IMR-90 (cell line): ENCODE measurements at regions not wholly inside any gene's neighbourhood (a gene's known extent, or its start where the extent isn't known, plus 50 kb on each side); places are given as distances from the start of the nearest gene placed in this dataset.

ENCODE experiments used
- ATAC-seq: fragments of 200-7000 bp; cut with Tn5 transposase; 2 replicates; pipeline ENCODE4 v1.9.1; 2020; ENCODE audit warnings: low read depth, mild to moderate bottlenecking, moderate library complexity
- BruUV-seq: library from RNA; stranded (reverse); fragments of 400-500 nt; replicated peaks from 2 replicates; lab custom pipeline; 2021; lab: Mats Ljungman, UMichigan
- CTCF ChIA-PET: fragments of 300-600 bp; formaldehyde crosslinking; extraction: SDS; loops from one replicate; lab custom pipeline; 2021; ENCODE audit warnings: antibody characterized with exemption; lab: Yijun Ruan, JAX
- POLR2A ChIA-PET: fragments of 300-600 bp; sonication (Branson Sonifier 250); formaldehyde crosslinking; loops from one replicate; lab custom pipeline; 2022; ENCODE audit warnings: antibody characterized with exemption; ENCODE audit not compliant: unreplicated experiment; lab: Charles Lee
- DNase-seq: peaks from one replicate; pipeline ENCODE4 v3.0.0; 2013
- H2AFZ ChIP-seq: replicated peaks from 2 replicates; pipeline ENCODE3; 2013; ENCODE audit warnings: low read length, mild to moderate bottlenecking; ENCODE audit not compliant: poor library complexity
- H2AK5ac ChIP-seq: 2 replicates; pipeline ENCODE4 v1.6.1; 2013; ENCODE audit warnings: low read depth, low read length, inconsistent platforms
- H2AK9ac ChIP-seq: replicated peaks from 2 replicates; pipeline ENCODE3; 2013; ENCODE audit warnings: mild to moderate bottlenecking, low read depth, low read length, moderate library complexity; ENCODE audit not compliant: poor library complexity
- H2BK120ac ChIP-seq: 2 replicates; pipeline ENCODE4 v1.6.1; 2013; ENCODE audit warnings: low read depth, low read length, inconsistent platforms
- H2BK15ac ChIP-seq: 3 replicates; pipeline ENCODE4 v1.6.1; 2013; ENCODE audit warnings: low read depth, low read length, inconsistent platforms
- H2BK20ac ChIP-seq: 2 replicates; pipeline ENCODE4 v1.6.1; 2013; ENCODE audit warnings: low read depth, mild to moderate bottlenecking, inconsistent platforms, low read length, moderate library complexity
- H2BK5ac ChIP-seq: 2 replicates; pipeline ENCODE4 v1.6.1; 2013; ENCODE audit warnings: mild to moderate bottlenecking, low read depth, low read length, inconsistent platforms; ENCODE audit not compliant: poor library complexity, severe bottlenecking
- H3K14ac ChIP-seq: replicated peaks from 2 replicates; pipeline ENCODE4 v1.6.1; 2013; ENCODE audit warnings: low read depth, low read length, inconsistent platforms
- H3K18ac ChIP-seq: 2 replicates; pipeline ENCODE4 v1.6.1; 2013; ENCODE audit warnings: low read depth, low read length, control low read depth
- H3K23ac ChIP-seq: 2 replicates; pipeline ENCODE4 v1.6.1; 2013; ENCODE audit warnings: low read depth, low read length, inconsistent platforms
- H3K27ac ChIP-seq: 2 replicates; pipeline ENCODE4 v1.5.1; 2013; ENCODE audit warnings: mild to moderate bottlenecking, control low read depth, low read length; ENCODE audit not compliant: insufficient read depth
- H3K27me3 ChIP-seq: 2 replicates; pipeline ENCODE4 v1.6.1; 2013; ENCODE audit warnings: low read length; ENCODE audit not compliant: control insufficient read depth, insufficient read depth
- H3K36me3 ChIP-seq: 2 replicates; pipeline ENCODE4 v1.6.1; 2013; ENCODE audit warnings: low read length, mixed read lengths; ENCODE audit not compliant: control insufficient read depth, insufficient read depth
- H3K4ac ChIP-seq: 2 replicates; pipeline ENCODE4 v1.6.1; 2013; ENCODE audit warnings: low read depth, low read length, inconsistent platforms
- H3K4me1 ChIP-seq: 2 replicates; pipeline ENCODE4 v1.6.1; 2013; ENCODE audit warnings: low read length, mixed read lengths; ENCODE audit not compliant: control insufficient read depth, insufficient read depth
- H3K4me2 ChIP-seq: 2 replicates; pipeline ENCODE4 v1.6.1; 2013; ENCODE audit warnings: low read depth, mild to moderate bottlenecking, control low read depth, low read length, moderate library complexity
- H3K4me3 ChIP-seq: 2 replicates; pipeline ENCODE4 v1.5.1; 2013; ENCODE audit warnings: low read depth, mild to moderate bottlenecking, control low read depth, low read length, moderate library complexity; ENCODE audit not compliant: insufficient read depth
- H3K56ac ChIP-seq: 2 replicates; pipeline ENCODE4 v1.6.1; 2013; ENCODE audit warnings: low read length, inconsistent platforms; ENCODE audit not compliant: insufficient read depth; ENCODE audit errors: extremely low read depth
- H3K79me1 ChIP-seq, 2 experiments: 2 replicates each; pipeline ENCODE4 v1.6.1; 2013; ENCODE audit warnings: low read length in 2 of 2, inconsistent platforms in 1 of 2, low read depth in 1 of 2
- H3K9ac ChIP-seq: 2 replicates; pipeline ENCODE4 v1.6.1; 2013; ENCODE audit warnings: low read depth, low read length, control low read depth
- H3K9me1 ChIP-seq: 2 replicates; pipeline ENCODE4 v1.6.1; 2013; ENCODE audit warnings: low read length, inconsistent platforms; ENCODE audit not compliant: insufficient read depth
- H3K9me3 ChIP-seq: 2 replicates; pipeline ENCODE4 v1.6.1; 2013; ENCODE audit warnings: low read length; ENCODE audit not compliant: control insufficient read depth, insufficient read depth
- H4K20me1 ChIP-seq: 2 replicates; pipeline ENCODE4 v1.6.1; 2013; ENCODE audit warnings: low read length, inconsistent platforms; ENCODE audit not compliant: insufficient read depth
- H4K5ac ChIP-seq: 2 replicates; pipeline ENCODE4 v1.6.1; 2013; ENCODE audit warnings: mild to moderate bottlenecking, low read depth, low read length, control low read depth
- H4K8ac ChIP-seq, 2 experiments: 2 replicates each; pipeline ENCODE4 v1.6.1; 2013; ENCODE audit warnings: low read depth in 2 of 2, low read length in 2 of 2, control low read depth in 1 of 2, inconsistent platforms in 1 of 2
- H4K91ac ChIP-seq: 2 replicates; pipeline ENCODE4 v1.6.1; 2013; ENCODE audit warnings: low read depth, low read length, inconsistent platforms; ENCODE audit not compliant: insufficient read depth
- BHLHE40 ChIP-seq: fragments of 150-350 bp; IDR thresholded peaks from 2 replicates; pipeline ENCODE4 v1.6.1; 2016; ENCODE audit warnings: mild to moderate bottlenecking, low read depth, low read length
- CEBPB ChIP-seq: IDR thresholded peaks from 2 replicates; pipeline ENCODE4 v1.6.1; 2012; ENCODE audit warnings: low read depth, low read length, improper control_type of control experiment
- CHD1 ChIP-seq: IDR thresholded peaks from 2 replicates; pipeline ENCODE4 v1.6.1; 2012; ENCODE audit warnings: low read depth, low read length, improper control_type of control experiment
- CTCF ChIP-seq: conservative IDR thresholded peaks from 2 replicates; pipeline ENCODE4 v1.5.1; 2012; ENCODE audit warnings: mild to moderate bottlenecking, low read depth, low read length, improper control_type of control experiment
- ELK1 ChIP-seq: fragments of 150-350 bp; IDR thresholded peaks from 2 replicates; pipeline ENCODE4 v1.6.1; 2016; ENCODE audit warnings: low read depth, mild to moderate bottlenecking, low read length, moderate library complexity, borderline replicate concordance
- FOS ChIP-seq: fragments of 150-350 bp; IDR thresholded peaks from 2 replicates; pipeline ENCODE4 v1.6.1; 2016; ENCODE audit warnings: low read depth, low read length
- MAFK ChIP-seq: IDR thresholded peaks from 2 replicates; pipeline ENCODE4 v1.6.1; 2012; ENCODE audit warnings: low read depth, low read length, improper control_type of control experiment
- MAZ ChIP-seq: IDR thresholded peaks from 2 replicates; pipeline ENCODE4 v1.6.1; 2012; ENCODE audit warnings: low read depth, mild to moderate bottlenecking, low read length, improper control_type of control experiment, moderate library complexity, borderline replicate concordance
- MXI1 ChIP-seq: IDR thresholded peaks from 2 replicates; pipeline ENCODE4 v1.6.1; 2012; ENCODE audit warnings: low read depth, mild to moderate bottlenecking, low read length, moderate library complexity, borderline replicate concordance
- NFE2L2 ChIP-seq: fragments of 150-350 bp; IDR thresholded peaks from 2 replicates; pipeline ENCODE4 v1.6.1; 2016; ENCODE audit warnings: low read depth, mild to moderate bottlenecking, low read length
- POLR2A ChIP-seq: IDR thresholded peaks from 2 replicates; pipeline ENCODE4 v1.6.1; 2012; ENCODE audit warnings: mild to moderate bottlenecking, low read depth, low read length
- RAD21 ChIP-seq: IDR thresholded peaks from 2 replicates; pipeline ENCODE4 v1.6.1; 2012; ENCODE audit warnings: low read length, improper control_type of control experiment
- RCOR1 ChIP-seq: IDR thresholded peaks from 2 replicates; pipeline ENCODE4 v1.6.1; 2012; ENCODE audit warnings: mild to moderate bottlenecking, low read length, improper control_type of control experiment; ENCODE audit not compliant: insufficient replicate concordance
- RFX5 ChIP-seq: IDR thresholded peaks from 2 replicates; pipeline ENCODE4 v1.8.0; 2012; ENCODE audit warnings: low read depth, mild to moderate bottlenecking, low read length, moderate library complexity
- SMC3 ChIP-seq: fragments of 150-350 bp; IDR thresholded peaks from 2 replicates; pipeline ENCODE4 v1.6.1; 2016; ENCODE audit warnings: low read depth, mild to moderate bottlenecking, antibody characterized with exemption, low read length, moderate library complexity
- USF2 ChIP-seq: fragments of 150-350 bp; IDR thresholded peaks from 2 replicates; pipeline ENCODE4 v1.6.1; 2017; ENCODE audit warnings: mild to moderate bottlenecking, antibody characterized with exemption, low read length, low read depth
- WGBS, 2 experiments: methylation state at CpG; one replicate each; pipeline versions ENCODE4 v1.1.5 to v1.1.7; 2013; ENCODE audit warnings: missing lambda C conversion rate in 2 of 2; ENCODE audit not compliant: insufficient read length in 1 of 2; ENCODE audit errors: extremely low coverage in 2 of 2; 5-methylcytosine and 5-hydroxymethylcytosine counted together
- dilution Hi-C: fragments of 300-500 bp; cut with HindIII; formaldehyde crosslinking; loops from one replicate; pipeline ENCODE4 v1.14.3; 2018; ENCODE audit warnings: low sequenced_read_pairs; ENCODE audit not compliant: unreplicated experiment
- in situ Hi-C: fragments of 300-500 bp; cut with MboI; formaldehyde crosslinking; loops from 3 replicates; pipeline ENCODE4 v1.14.3; 2019; ENCODE audit warnings: low sequenced_read_pairs, inconsistent platforms, mixed read lengths
- intact Hi-C: fragments of 100-400 bp; cut with micrococcal nuclease; formaldehyde crosslinking; loops from 2 replicates; pipeline ENCODE4 v1.10.0; 2022

DNA sequence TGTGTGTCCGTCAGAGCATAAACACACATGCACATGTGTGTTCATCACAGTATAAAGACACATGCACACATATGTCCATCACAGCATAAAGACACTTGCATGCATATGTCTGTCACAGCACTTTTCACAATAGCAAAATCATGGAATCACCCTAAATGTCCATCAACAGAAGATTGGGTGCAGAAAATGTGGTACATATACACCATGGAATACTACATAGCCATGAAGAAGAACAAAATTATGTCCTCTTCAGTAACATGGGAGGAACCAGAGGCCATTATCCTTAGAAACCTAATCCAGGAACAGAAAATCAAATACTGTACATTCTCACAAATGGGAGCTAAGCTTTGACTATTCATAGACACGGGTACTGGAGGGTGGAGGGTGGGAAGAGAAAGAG lies 732.2 kb downstream of the GALR1 start:
- DNase-seq (no peak), ATAC-seq (no peak)
- Histone ChIP-seq H3K4me1 (no peaks in the 10 kb centered on the region), H3K9ac (no peak overlapping the region), H3K36me3 (no peaks in the 10 kb centered on the region), H3K4ac (no peak overlapping the region), H2AK5ac (no peak overlapping the region), H4K8ac (no peak overlapping the region), H4K91ac (no peak overlapping the region), H3K9me3 (peaks cover 40% of the 10 kb centered on the region), H2BK20ac (no peak overlapping the region), H3K4me3 (no peak overlapping the region), H3K23ac (no peak overlapping the region), H2BK120ac (no peak overlapping the region), H2BK5ac (no peak overlapping the region), H3K27ac (no peak overlapping the region), H3K18ac (no peak overlapping the region), H4K5ac (no peak overlapping the region), H3K14ac (no peak overlapping the region), H3K27me3 (no peaks in the 10 kb centered on the region), H3K4me2 (no peak overlapping the region), H4K20me1 (no peaks in the 10 kb centered on the region), H2BK15ac (no peak overlapping the region), H3K9me1 (no peaks in the 10 kb centered on the region), H2AK9ac (no peak overlapping the region), H3K56ac (no peak overlapping the region), H3K79me1 (no peaks in the 10 kb centered on the region), H2AFZ (no peak overlapping the region)
- ChIA-PET CTCF (no interaction called here), POLR2A (no interaction called here)
- no peak for TF ChIP-seq RCOR1
- no peak for TF ChIP-seq MAFK
- TF ChIP-seq MXI1: no peak
- no peak for TF ChIP-seq ELK1
- no peak for TF ChIP-seq SMC3
- TF ChIP-seq BHLHE40: no peak
- no peak for TF ChIP-seq RFX5
- no peak for TF ChIP-seq RAD21
- no peak for TF ChIP-seq FOS
- TF ChIP-seq CEBPB: no peak
- TF ChIP-seq MAZ: no peak
- no peak for TF ChIP-seq USF2
- TF ChIP-seq CTCF: no peak
- TF ChIP-seq POLR2A: no peak
- no peak for TF ChIP-seq CHD1
- TF ChIP-seq NFE2L2: no peak
- in situ Hi-C loops (no loop called here), intact Hi-C loops (no loop called here), dilution Hi-C loops (no loop called here)
- no TSS peak for BruUV-seq
- WGBS, 2 experiments: no CpG with 5 or more reads among the region's 2 CpGs
